Sigmoid colon (tissue), 4 donors: ENCODE measurements at regions not wholly inside any gene's neighbourhood (a gene's known extent, or its start where the extent isn't known, plus 50 kb on each side); places are given as distances from the start of the nearest gene placed in this dataset.

Source experiments
- EP300 ChIP-seq, 4 donors: sonication (generic); formaldehyde crosslinking; IDR thresholded peaks; one replicate each; pipeline ENCODE4 v1.6.1; 2017; ENCODE audit warnings: antibody characterized with exemption in 4 of 4
- POLR2A ChIP-seq, 2 donors: fragments of 450-650 bp; IDR thresholded peaks; one replicate each; pipeline ENCODE4 v1.6.1; 2016; ENCODE audit warnings: antibody characterized with exemption in 2 of 2, mild to moderate bottlenecking in 2 of 2, moderate library complexity in 2 of 2
- POLR2AphosphoS5 ChIP-seq, 4 donors: sonication (generic); formaldehyde crosslinking; IDR thresholded peaks; one replicate each; pipeline ENCODE4 v1.6.1; 2017; ENCODE audit warnings: antibody characterized with exemption in 4 of 4
- TF ChIP-seq, protein P1 (sequence below), 4 experiments: fragments of 450-650 bp in 3 of 4; fragments of 200-600 bp in 1 of 4; IDR thresholded peaks; one replicate each; pipeline ENCODE4 v1.5.1; 2016 to 2019; ENCODE audit warnings: antibody characterized with exemption in 4 of 4, mild to moderate bottlenecking in 3 of 4, moderate library complexity in 2 of 4

DNA sequence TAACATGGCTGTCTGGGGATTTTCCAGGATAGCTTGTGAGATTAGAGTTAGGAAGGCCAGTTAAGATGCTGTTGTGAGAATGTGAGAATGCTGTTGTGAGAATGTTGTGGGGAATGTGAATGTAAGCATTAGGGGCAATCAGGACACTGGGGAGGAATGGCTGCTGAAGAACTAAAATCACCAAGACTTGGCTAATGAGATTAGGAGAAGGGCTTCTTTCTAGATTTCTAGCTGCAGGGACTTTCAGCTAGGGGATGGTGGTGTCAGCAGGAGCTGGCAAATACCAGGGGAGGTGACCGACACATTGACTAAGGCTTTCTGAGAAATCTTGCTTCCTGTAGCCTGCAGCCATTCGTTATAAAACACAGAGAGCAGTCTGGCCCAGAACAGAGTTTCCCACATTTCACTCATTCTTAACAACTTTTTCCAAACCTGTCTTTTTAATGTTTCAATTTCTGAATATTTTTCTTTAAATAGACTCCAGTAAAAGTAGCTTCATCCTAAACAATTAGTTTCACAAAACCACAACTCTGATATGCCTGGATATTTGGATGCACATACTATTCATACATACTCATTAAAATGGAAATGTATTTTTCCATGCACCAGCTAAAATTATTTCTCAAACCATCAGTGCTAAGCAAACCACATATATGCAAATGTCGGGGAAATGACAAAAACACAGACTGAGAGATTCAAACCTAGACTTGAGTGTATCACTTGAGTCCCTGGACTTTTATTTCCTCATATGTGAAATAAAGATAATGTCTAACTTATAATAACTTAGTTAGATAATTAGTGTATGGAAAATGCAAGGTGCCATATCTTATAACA lies 89.3 kb upstream of the TNC start:
- TF ChIP-seq, protein P1, sequence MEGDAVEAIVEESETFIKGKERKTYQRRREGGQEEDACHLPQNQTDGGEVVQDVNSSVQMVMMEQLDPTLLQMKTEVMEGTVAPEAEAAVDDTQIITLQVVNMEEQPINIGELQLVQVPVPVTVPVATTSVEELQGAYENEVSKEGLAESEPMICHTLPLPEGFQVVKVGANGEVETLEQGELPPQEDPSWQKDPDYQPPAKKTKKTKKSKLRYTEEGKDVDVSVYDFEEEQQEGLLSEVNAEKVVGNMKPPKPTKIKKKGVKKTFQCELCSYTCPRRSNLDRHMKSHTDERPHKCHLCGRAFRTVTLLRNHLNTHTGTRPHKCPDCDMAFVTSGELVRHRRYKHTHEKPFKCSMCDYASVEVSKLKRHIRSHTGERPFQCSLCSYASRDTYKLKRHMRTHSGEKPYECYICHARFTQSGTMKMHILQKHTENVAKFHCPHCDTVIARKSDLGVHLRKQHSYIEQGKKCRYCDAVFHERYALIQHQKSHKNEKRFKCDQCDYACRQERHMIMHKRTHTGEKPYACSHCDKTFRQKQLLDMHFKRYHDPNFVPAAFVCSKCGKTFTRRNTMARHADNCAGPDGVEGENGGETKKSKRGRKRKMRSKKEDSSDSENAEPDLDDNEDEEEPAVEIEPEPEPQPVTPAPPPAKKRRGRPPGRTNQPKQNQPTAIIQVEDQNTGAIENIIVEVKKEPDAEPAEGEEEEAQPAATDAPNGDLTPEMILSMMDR (IDR thresholded peaks at IDR 0.05), result no peak
- no peak for TF ChIP-seq EP300 (IDR thresholded peaks at IDR 0.05)
- TF ChIP-seq POLR2AphosphoS5 (IDR thresholded peaks at IDR 0.05), result no peak
- TF ChIP-seq POLR2A (IDR thresholded peaks at IDR 0.05), result no peak
